ENCODE measurements at regions not wholly inside any gene's neighbourhood (a gene's known extent, or its start where the extent isn't known, plus 50 kb on each side); places are given as distances from the start of the nearest gene placed in this dataset.

DNA sequence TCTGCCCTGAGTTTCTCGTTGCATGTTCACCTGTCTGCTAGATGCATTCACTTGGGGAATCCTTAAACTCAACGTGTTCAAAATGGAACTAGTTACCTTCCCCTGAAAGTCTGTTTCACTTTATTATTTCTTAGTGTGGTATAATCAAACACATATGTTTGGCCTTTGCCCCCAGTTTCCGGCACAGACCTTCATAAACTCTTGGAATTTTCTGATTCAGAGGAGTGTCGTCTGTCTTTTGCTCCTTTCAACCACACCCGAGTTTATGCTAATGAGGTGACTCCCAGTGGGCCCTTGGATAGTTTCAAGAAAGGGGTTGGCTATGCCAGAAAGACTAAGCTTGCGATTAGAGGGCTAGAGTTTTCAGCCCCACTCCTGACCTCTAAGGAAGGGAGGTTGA lies 198.9 kb downstream of the CDCA7 start:
- TF ChIP-seq POLR2A (IDR thresholded peaks at IDR 0.05; ENCODE audit: low read length): no peak
- TF ChIP-seq GATA1 (IDR thresholded peaks at IDR 0.05; ENCODE audit: low read depth, low read length): no peak

Data from erythroblast (primary cell).